GM12891 (cell line): ENCODE measurements at regions not wholly inside any gene's neighbourhood (a gene's known extent, or its start where the extent isn't known, plus 50 kb on each side); places are given as distances from the start of the nearest gene placed in this dataset.

ENCODE experiments used
- POLR2A ChIP-seq: IDR thresholded peaks from 2 replicates; pipeline ENCODE4 v1.6.1; 2011; ENCODE audit warnings: low read depth, low read length, control low read depth
- POLR2AphosphoS5 ChIP-seq: IDR thresholded peaks from 2 replicates; pipeline ENCODE4 v1.6.1; 2011; ENCODE audit warnings: low read depth, low read length, control low read depth
- POU2F2 ChIP-seq: IDR thresholded peaks from 2 replicates; pipeline ENCODE4 v1.6.1; 2011; ENCODE audit warnings: low read depth, mild to moderate bottlenecking, control low read depth, low read length, moderate library complexity
- SPI1 ChIP-seq: IDR thresholded peaks from 2 replicates; pipeline ENCODE4 v1.6.1; 2011; ENCODE audit warnings: low read depth, low read length, control low read depth
- TAF1 ChIP-seq: IDR thresholded peaks from 2 replicates; pipeline ENCODE4 v1.6.1; 2011; ENCODE audit warnings: low read depth, low read length, control low read depth

DNA sequence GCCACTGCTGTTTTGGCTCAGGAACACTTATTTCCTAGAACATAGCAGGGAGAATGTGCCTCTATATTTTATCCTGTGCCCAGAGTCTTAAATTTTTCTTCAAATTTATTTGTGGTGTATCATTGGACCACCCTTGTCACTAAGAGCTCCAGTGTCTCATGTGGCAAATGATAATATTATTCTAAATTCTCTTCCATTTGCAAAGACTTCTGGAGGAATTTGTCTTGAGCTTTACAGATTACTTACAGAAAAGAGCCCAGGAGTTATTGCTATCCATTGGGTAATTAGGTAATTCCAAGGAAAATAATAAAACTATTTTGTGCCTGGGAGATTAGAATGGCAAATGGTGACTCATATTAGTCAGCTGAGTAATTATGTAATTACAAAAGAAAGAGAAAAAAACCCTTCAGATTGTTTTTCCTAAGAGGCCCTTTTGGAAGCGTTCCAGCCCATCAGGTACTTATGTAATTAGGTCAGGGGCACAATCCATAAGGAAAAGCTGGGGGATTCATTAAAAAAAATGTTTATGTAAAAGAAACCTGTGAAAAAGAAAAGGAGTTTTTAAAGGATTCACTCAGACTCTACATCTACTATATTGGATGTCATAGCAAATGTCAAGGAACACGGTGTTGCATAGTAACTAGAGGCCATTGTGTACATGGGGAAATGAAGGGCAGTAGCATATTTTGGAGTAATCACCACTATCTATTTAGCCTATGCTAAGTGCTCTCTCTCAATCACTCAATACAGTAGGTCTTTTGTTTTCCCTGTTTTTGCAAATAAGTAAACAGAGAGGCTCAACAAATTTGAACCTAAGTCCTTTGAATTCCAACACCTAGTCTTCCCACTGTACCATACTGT lies 380.9 kb upstream of the RARB start:
- TF ChIP-seq POLR2A: no peak
- no peak for TF ChIP-seq TAF1
- no peak for TF ChIP-seq POLR2AphosphoS5
- TF ChIP-seq POU2F2: no peak
- no peak for TF ChIP-seq SPI1
